ENCODE measurements at regions not wholly inside any gene's neighbourhood (a gene's known extent, or its start where the extent isn't known, plus 50 kb on each side); places are given as distances from the start of the nearest gene placed in this dataset.

DNA sequence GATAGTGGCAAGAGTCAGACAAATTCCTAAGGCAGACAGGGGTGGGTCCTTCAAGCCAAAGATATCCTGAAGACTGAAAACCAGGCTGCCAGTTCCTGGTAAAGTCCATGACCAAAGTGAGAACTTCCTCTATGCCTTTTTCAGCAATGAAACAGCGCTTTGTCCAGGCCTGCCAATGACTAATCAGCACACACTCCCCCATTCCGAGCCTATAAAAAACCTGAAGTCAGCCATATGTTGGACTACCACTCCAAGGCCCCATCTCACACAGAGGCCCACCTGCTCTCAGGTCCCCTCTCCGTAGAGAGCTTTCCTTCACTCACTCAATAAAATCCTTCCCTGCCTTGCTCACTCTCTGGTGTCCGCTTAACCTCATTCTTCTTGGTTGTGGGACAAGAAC lies 402.2 kb downstream of the ANKRD7 start:
- no peaks in the 10 kb centered on the region for H4K20me1 ChIP-seq (ENCODE audit: control insufficient read depth, extremely low read depth, insufficient read depth, low read length)
- no peaks in the 10 kb centered on the region for H3K9me3 ChIP-seq (ENCODE audit: control insufficient read depth, low read depth, low read length)
- no peaks in the 10 kb centered on the region for H3K27me3 ChIP-seq (ENCODE audit: control insufficient read depth, extremely low read depth, insufficient read depth, low read length)
- no peak overlapping the region for H3K27ac ChIP-seq (ENCODE audit: control insufficient read depth, insufficient read depth, low read length)
- dilution Hi-C loops (cut with MboI; ENCODE audit: extremely low pct_ligation_motif_present, low sequenced_read_pairs) = no loop called here
- H3K4me2 ChIP-seq (ENCODE audit: control insufficient read depth, extremely low read depth, insufficient read depth, low read depth, low read length) = no peak overlapping the region
- no peak overlapping the region for H2AFZ ChIP-seq (ENCODE audit: control insufficient read depth, low read length)
- no peaks in the 10 kb centered on the region for H3K36me3 ChIP-seq (ENCODE audit: control insufficient read depth in 2 of 2, extremely low read depth in 1 of 2, insufficient read depth in 2 of 2, low read length in 2 of 2)
- no peak for DNase-seq (ENCODE audit: low read depth, low spot score)
- H3K9me1 ChIP-seq (ENCODE audit: control insufficient read depth, extremely low read depth, insufficient read depth, low read length) = no peaks in the 10 kb centered on the region
- H3K9ac ChIP-seq (ENCODE audit: control insufficient read depth, extremely low read depth, insufficient read depth, low read length) = no peak overlapping the region
- H3K4me3 ChIP-seq (ENCODE audit: control insufficient read depth in 2 of 3, extremely low read depth in 1 of 3, insufficient read depth in 2 of 3, low read depth in 1 of 3, low read length in 3 of 3) = no peak overlapping the region
- no peaks in the 10 kb centered on the region for H3K79me2 ChIP-seq (ENCODE audit: control insufficient read depth, insufficient read depth, low read length)
- no peaks in the 10 kb centered on the region for H3K4me1 ChIP-seq (ENCODE audit: control insufficient read depth, extremely low read depth, insufficient read depth, low read length)
- TF ChIP-seq, protein P1, sequence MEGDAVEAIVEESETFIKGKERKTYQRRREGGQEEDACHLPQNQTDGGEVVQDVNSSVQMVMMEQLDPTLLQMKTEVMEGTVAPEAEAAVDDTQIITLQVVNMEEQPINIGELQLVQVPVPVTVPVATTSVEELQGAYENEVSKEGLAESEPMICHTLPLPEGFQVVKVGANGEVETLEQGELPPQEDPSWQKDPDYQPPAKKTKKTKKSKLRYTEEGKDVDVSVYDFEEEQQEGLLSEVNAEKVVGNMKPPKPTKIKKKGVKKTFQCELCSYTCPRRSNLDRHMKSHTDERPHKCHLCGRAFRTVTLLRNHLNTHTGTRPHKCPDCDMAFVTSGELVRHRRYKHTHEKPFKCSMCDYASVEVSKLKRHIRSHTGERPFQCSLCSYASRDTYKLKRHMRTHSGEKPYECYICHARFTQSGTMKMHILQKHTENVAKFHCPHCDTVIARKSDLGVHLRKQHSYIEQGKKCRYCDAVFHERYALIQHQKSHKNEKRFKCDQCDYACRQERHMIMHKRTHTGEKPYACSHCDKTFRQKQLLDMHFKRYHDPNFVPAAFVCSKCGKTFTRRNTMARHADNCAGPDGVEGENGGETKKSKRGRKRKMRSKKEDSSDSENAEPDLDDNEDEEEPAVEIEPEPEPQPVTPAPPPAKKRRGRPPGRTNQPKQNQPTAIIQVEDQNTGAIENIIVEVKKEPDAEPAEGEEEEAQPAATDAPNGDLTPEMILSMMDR (optimal IDR thresholded peaks at IDR 0.05 in 1 of 3, IDR thresholded peaks at IDR 0.05 in 1 of 3, conservative IDR thresholded peaks at IDR 0.05 in 1 of 3; ENCODE audit: extremely low read depth in 1 of 3, insufficient read depth in 2 of 3, low read length in 3 of 3) = no peak
- TF ChIP-seq EZH2 (IDR thresholded peaks at IDR 0.05; ENCODE audit: low read length) = no peak
- FAIRE-seq = no peak

DNA sequence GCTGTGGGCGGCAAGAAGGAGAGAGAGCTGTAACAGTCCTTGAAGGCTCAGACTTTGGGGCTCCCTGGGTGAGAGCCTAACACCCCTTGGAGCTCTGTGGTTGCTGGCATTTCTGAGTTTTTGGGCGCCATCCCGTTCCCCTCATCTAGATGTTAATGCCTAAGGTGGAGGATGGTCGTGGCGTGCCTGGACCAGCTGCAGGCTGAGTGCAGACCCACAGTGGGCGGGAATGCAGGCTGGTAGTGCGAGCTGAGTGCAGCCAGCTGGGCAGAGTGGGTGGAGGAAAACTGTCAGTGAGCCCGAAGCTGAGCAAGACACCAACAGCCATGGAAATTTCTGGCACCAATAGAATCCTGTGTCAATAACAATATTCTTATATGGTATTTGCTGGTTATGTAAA lies 403.0 kb downstream of the ANKRD7 start:
- no peak for DNase-seq (ENCODE audit: low read depth, low spot score)
- H3K27ac ChIP-seq (ENCODE audit: control insufficient read depth, insufficient read depth, low read length) = no peak overlapping the region
- FAIRE-seq = no peak
- H4K20me1 ChIP-seq (ENCODE audit: control insufficient read depth, extremely low read depth, insufficient read depth, low read length) = no peaks in the 10 kb centered on the region
- dilution Hi-C loops (cut with MboI; ENCODE audit: extremely low pct_ligation_motif_present, low sequenced_read_pairs) = no loop called here
- TF ChIP-seq EZH2 (IDR thresholded peaks at IDR 0.05; ENCODE audit: low read length) = no peak
- TF ChIP-seq, protein P1 (optimal IDR thresholded peaks at IDR 0.05 in 1 of 3, IDR thresholded peaks at IDR 0.05 in 1 of 3, conservative IDR thresholded peaks at IDR 0.05 in 1 of 3; ENCODE audit: extremely low read depth in 1 of 3, insufficient read depth in 2 of 3, low read length in 3 of 3) = no peak
- no peak overlapping the region for H3K4me3 ChIP-seq (ENCODE audit: control insufficient read depth in 2 of 3, extremely low read depth in 1 of 3, insufficient read depth in 2 of 3, low read depth in 1 of 3, low read length in 3 of 3)
- no peak overlapping the region for H3K4me2 ChIP-seq (ENCODE audit: control insufficient read depth, extremely low read depth, insufficient read depth, low read depth, low read length)
- no peaks in the 10 kb centered on the region for H3K9me1 ChIP-seq (ENCODE audit: control insufficient read depth, extremely low read depth, insufficient read depth, low read length)
- H3K4me1 ChIP-seq (ENCODE audit: control insufficient read depth, extremely low read depth, insufficient read depth, low read length) = no peaks in the 10 kb centered on the region
- H3K36me3 ChIP-seq (ENCODE audit: control insufficient read depth in 2 of 2, extremely low read depth in 1 of 2, insufficient read depth in 2 of 2, low read length in 2 of 2) = no peaks in the 10 kb centered on the region
- no peaks in the 10 kb centered on the region for H3K79me2 ChIP-seq (ENCODE audit: control insufficient read depth, insufficient read depth, low read length)
- no peaks in the 10 kb centered on the region for H3K27me3 ChIP-seq (ENCODE audit: control insufficient read depth, extremely low read depth, insufficient read depth, low read length)
- H3K9me3 ChIP-seq (ENCODE audit: control insufficient read depth, low read depth, low read length) = no peaks in the 10 kb centered on the region
- no peak overlapping the region for H2AFZ ChIP-seq (ENCODE audit: control insufficient read depth, low read length)
- H3K9ac ChIP-seq (ENCODE audit: control insufficient read depth, extremely low read depth, insufficient read depth, low read length) = no peak overlapping the region

Data from keratinocyte (primary cell).